ENCODE measurements at regions not wholly inside any gene's neighbourhood (a gene's known extent, or its start where the extent isn't known, plus 50 kb on each side); places are given as distances from the start of the nearest gene placed in this dataset.

DNA sequence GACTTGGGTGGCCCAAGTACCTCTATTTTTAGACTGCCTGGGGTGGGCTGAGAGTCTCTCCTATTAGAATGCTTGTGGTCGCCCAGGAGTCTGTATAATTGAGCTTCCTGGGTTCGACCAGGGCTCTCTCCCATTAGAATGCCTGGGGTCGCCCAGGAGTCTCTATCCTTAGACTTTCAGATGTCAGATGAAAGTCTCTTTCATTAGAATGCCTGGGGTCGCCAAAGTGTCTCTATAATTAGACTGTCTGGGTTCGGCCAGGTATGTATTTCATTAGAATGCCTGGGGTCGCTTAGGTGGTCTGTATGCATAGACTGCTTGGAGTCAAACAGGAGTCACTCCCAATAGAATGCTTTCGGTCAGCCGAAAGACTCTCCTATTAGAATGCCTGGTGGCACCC, 1471.7 kb downstream of the UQCRFS1 start:
- no peak for TF ChIP-seq RAD21 (IDR thresholded peaks at IDR 0.05; ENCODE audit: low read depth)
- no peak for TF ChIP-seq EP300 (IDR thresholded peaks at IDR 0.05; ENCODE audit: borderline replicate concordance)
- TF ChIP-seq MAX (IDR thresholded peaks at IDR 0.05): no peak
- no peak for TF ChIP-seq CEBPB (IDR thresholded peaks at IDR 0.05)
- TF ChIP-seq ZBTB7A (IDR thresholded peaks at IDR 0.05; ENCODE audit: low read depth): no peak
- TF ChIP-seq REST (IDR thresholded peaks at IDR 0.05; ENCODE audit: low read depth): no peak
- TF ChIP-seq CREB1 (IDR thresholded peaks at IDR 0.05; ENCODE audit: low read depth): no peak
- TF ChIP-seq TAF1 (IDR thresholded peaks at IDR 0.05; ENCODE audit: low read depth): no peak
- TF ChIP-seq FOXM1 (IDR thresholded peaks at IDR 0.05; ENCODE audit: borderline replicate concordance, low read depth): no peak
- TF ChIP-seq TCF12 (IDR thresholded peaks at IDR 0.05; ENCODE audit: low read depth): no peak
- no peak for TF ChIP-seq TEAD4 (IDR thresholded peaks at IDR 0.05)
- no peak for TF ChIP-seq YY1 (IDR thresholded peaks at IDR 0.05; ENCODE audit: low read depth)
- TF ChIP-seq, protein P1, sequence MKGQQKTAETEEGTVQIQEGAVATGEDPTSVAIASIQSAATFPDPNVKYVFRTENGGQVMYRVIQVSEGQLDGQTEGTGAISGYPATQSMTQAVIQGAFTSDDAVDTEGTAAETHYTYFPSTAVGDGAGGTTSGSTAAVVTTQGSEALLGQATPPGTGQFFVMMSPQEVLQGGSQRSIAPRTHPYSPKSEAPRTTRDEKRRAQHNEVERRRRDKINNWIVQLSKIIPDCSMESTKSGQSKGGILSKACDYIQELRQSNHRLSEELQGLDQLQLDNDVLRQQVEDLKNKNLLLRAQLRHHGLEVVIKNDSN (IDR thresholded peaks at IDR 0.05): no peak

All from Ishikawa (cell line).